Ishikawa (cell line): ENCODE measurements at regions not wholly inside any gene's neighbourhood (a gene's known extent, or its start where the extent isn't known, plus 50 kb on each side); places are given as distances from the start of the nearest gene placed in this dataset.

Experiments
- CEBPB ChIP-seq: IDR thresholded peaks from 2 replicates; pipeline ENCODE4 v1.6.1; 2012
- CREB1 ChIP-seq: IDR thresholded peaks from 2 replicates; pipeline ENCODE4 v1.6.1; 2012; ENCODE audit warnings: low read depth
- EP300 ChIP-seq: IDR thresholded peaks from 2 replicates; pipeline ENCODE4 v1.6.1; 2012; ENCODE audit warnings: borderline replicate concordance
- FOXM1 ChIP-seq: IDR thresholded peaks from 2 replicates; pipeline ENCODE4 v1.6.1; 2012; ENCODE audit warnings: low read depth, borderline replicate concordance
- REST ChIP-seq: IDR thresholded peaks from 2 replicates; pipeline ENCODE4 v1.6.1; 2012; ENCODE audit warnings: low read depth, mild to moderate bottlenecking
- TAF1 ChIP-seq: IDR thresholded peaks from 2 replicates; pipeline ENCODE4 v1.6.1; 2012; ENCODE audit warnings: low read depth, mild to moderate bottlenecking
- TEAD4 ChIP-seq: IDR thresholded peaks from 2 replicates; pipeline ENCODE4 v1.6.1; 2012
- YY1 ChIP-seq: IDR thresholded peaks from 2 replicates; pipeline ENCODE4 v1.6.1; 2012; ENCODE audit warnings: low read depth

DNA sequence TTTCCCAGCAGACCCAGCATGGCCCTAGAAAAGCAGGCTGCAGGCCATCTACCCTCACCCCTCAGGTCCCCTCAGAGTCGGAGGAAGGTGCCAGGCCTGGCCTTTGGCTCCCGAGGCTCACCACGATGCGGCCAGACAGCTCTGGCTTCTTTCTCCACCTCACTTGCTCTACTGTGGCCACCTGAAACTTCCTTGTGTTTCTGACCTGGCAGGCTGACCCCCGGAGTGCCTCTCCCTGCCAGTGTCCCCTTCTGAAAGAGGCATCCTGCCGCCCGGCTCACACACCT is 375.0 kb upstream of the HS6ST1 start:
- TF ChIP-seq YY1: no peak
- no peak for TF ChIP-seq REST
- no peak for TF ChIP-seq TAF1
- TF ChIP-seq EP300: no peak
- no peak for TF ChIP-seq TEAD4
- TF ChIP-seq FOXM1: no peak
- no peak for TF ChIP-seq CEBPB
- no peak for TF ChIP-seq CREB1
